Liver (tissue), 8 donors: ENCODE measurements at regions not wholly inside any gene's neighbourhood (a gene's known extent, or its start where the extent isn't known, plus 50 kb on each side); places are given as distances from the start of the nearest gene placed in this dataset.

Source experiments
- DNase-seq: peaks from one replicate; pipeline ENCODE4 v3.0.0-alpha.2; 2017; ENCODE audit warnings: low spot score
- H3K27ac ChIP-seq, 2 donors: one replicate each; pipeline ENCODE4 v1.7.0; 2013; ENCODE audit warnings: inconsistent platforms in 2 of 2, low read length in 2 of 2, control low read depth in 1 of 2, low read depth in 1 of 2, mild to moderate bottlenecking in 1 of 2
- H3K27me3 ChIP-seq, 4 donors: one replicate each; pipeline versions ENCODE4 v1.6.1 to v1.7.0; 2013; ENCODE audit warnings: low read length in 3 of 4, inconsistent platforms in 1 of 4, mild to moderate bottlenecking in 1 of 4, moderate library complexity in 1 of 4; ENCODE audit not compliant: control insufficient read depth in 4 of 4, insufficient read depth in 4 of 4
- H3K36me3 ChIP-seq, 4 donors: one replicate each; pipeline versions ENCODE4 v1.6.1 to v1.7.0; 2013; ENCODE audit warnings: low read length in 3 of 4, mild to moderate bottlenecking in 3 of 4, low read depth in 1 of 4, moderate library complexity in 1 of 4; ENCODE audit not compliant: control insufficient read depth in 4 of 4, insufficient read depth in 3 of 4
- H3K4me1 ChIP-seq, 4 donors: one replicate each; pipeline versions ENCODE4 v1.6.1 to v1.7.0; 2013; ENCODE audit warnings: low read length in 3 of 4, mild to moderate bottlenecking in 3 of 4, moderate library complexity in 1 of 4; ENCODE audit not compliant: control insufficient read depth in 4 of 4, insufficient read depth in 4 of 4
- H3K4me3 ChIP-seq, 3 donors: one replicate each; pipeline versions ENCODE4 v1.6.1 to v1.7.0; 2013; ENCODE audit warnings: low read length in 3 of 3, control low read depth in 1 of 3, low read depth in 1 of 3, mild to moderate bottlenecking in 1 of 3
- H3K9ac ChIP-seq, 2 donors: one replicate each; pipeline ENCODE4 v1.7.0; 2013; ENCODE audit warnings: low read length in 2 of 2, mild to moderate bottlenecking in 2 of 2, moderate library complexity in 2 of 2, control low read depth in 1 of 2, low read depth in 1 of 2
- H3K9me3 ChIP-seq, 4 donors: one replicate each; pipeline versions ENCODE4 v1.6.1 to v1.7.0; 2013; ENCODE audit warnings: low read length in 3 of 4; ENCODE audit not compliant: control insufficient read depth in 4 of 4
- EGR1 ChIP-seq, 2 donors: IDR thresholded peaks; 2 replicates each; pipeline ENCODE4 v1.6.1; 2016 to 2018; ENCODE audit warnings: antibody characterized with exemption in 2 of 2, low read depth in 2 of 2
- FOXA1 ChIP-seq: IDR thresholded peaks from 2 replicates; pipeline ENCODE4 v1.6.1; 2016; ENCODE audit warnings: antibody characterized with exemption
- FOXA2 ChIP-seq: IDR thresholded peaks from 2 replicates; pipeline ENCODE4 v1.6.1; 2016; ENCODE audit warnings: antibody characterized with exemption
- GABPA ChIP-seq, 2 donors: IDR thresholded peaks in 1 of 2; conservative IDR thresholded peaks in 1 of 2; 2 replicates each; pipeline ENCODE4 v1.6.1; 2016; ENCODE audit warnings: antibody characterized with exemption in 2 of 2, mild to moderate bottlenecking in 1 of 2, moderate library complexity in 1 of 2
- HNF4A ChIP-seq, 2 donors: conservative IDR thresholded peaks; 2 replicates each; pipeline ENCODE4 v1.6.1; 2016; ENCODE audit warnings: antibody characterized with exemption in 2 of 2, mild to moderate bottlenecking in 2 of 2
- HNF4G ChIP-seq: IDR thresholded peaks from 2 replicates; pipeline ENCODE4 v1.6.1; 2016; ENCODE audit warnings: antibody characterized with exemption
- JUND ChIP-seq, 2 donors: IDR thresholded peaks; 2 replicates each; pipeline ENCODE4 v1.6.1; 2016; ENCODE audit warnings: antibody characterized with exemption in 2 of 2
- NR2F2 ChIP-seq: IDR thresholded peaks from 2 replicates; pipeline ENCODE4 v1.6.1; 2016; ENCODE audit warnings: antibody characterized with exemption
- RAD21 ChIP-seq, 2 donors: IDR thresholded peaks; 2 replicates each; pipeline ENCODE4 v1.6.1; 2016; ENCODE audit warnings: antibody characterized with exemption in 2 of 2, mild to moderate bottlenecking in 2 of 2
- RXRA ChIP-seq, 2 donors: IDR thresholded peaks; 2 replicates each; pipeline ENCODE4 v1.6.1; 2017 to 2018; ENCODE audit warnings: antibody characterized with exemption in 2 of 2, mild to moderate bottlenecking in 1 of 2
- TAF1 ChIP-seq: conservative IDR thresholded peaks from 2 replicates; pipeline ENCODE4 v1.6.1; 2016; ENCODE audit warnings: antibody characterized with exemption, mild to moderate bottlenecking
- YY1 ChIP-seq: IDR thresholded peaks from 2 replicates; pipeline ENCODE4 v1.6.1; 2016; ENCODE audit warnings: antibody characterized with exemption, mild to moderate bottlenecking
- WGBS: extraction: QIAGEN DNeasy Blood & Tissue Kit; methylation state at CpG from one replicate; pipeline ENCODE4 v1.1.7; 2013; 5-methylcytosine and 5-hydroxymethylcytosine counted together
- TF ChIP-seq, protein P1 (sequence below): IDR thresholded peaks from 2 replicates; pipeline ENCODE4 v1.6.1; 2016; ENCODE audit warnings: antibody characterized with exemption, mild to moderate bottlenecking
- TF ChIP-seq, protein P2 (sequence below): IDR thresholded peaks from 2 replicates; pipeline ENCODE4 v1.6.1; 2016; ENCODE audit warnings: antibody characterized with exemption
- TF ChIP-seq, protein P3 (sequence below): fragments of 150-350 bp; IDR thresholded peaks from 2 replicates; pipeline ENCODE4 v1.5.1; 2017; ENCODE audit warnings: improper control_type of control experiment, low read depth, low read length; ENCODE audit not compliant: missing input control
- donor health status: healthy.
- donor health status: healthy.
- donor health status: healthy.
- donor health status: healthy.
- donor health status: healthy.

DNA sequence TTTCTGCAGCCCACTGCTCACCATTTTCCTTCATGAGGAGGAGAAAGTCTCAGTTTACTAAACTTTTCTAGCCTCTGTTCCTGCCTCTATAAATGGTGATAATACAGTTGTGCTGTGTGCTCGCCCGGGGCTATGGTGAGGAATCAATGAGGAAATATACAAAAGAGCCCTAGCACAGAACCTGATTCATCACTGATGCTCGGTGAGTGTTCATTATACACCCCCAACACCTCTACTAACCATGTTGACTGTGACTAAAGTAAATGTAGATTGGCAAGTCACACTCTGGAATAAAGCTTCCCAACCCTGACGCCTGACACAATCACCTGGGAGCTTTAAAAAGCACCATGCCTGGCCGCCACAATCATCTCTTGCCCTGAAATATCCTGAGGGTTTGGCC is 118.8 kb upstream of the CYP1B1 start:
- Histone ChIP-seq H3K27ac (no peak overlapping the region), H3K4me3 (no peak overlapping the region), H3K36me3 (no peaks in the 10 kb centered on the region), H3K4me1 (no peaks in the 10 kb centered on the region), H3K9ac (no peak overlapping the region), H3K27me3 (no peaks in the 10 kb centered on the region), H3K9me3 (no peaks in the 10 kb centered on the region)
- DNase-seq, result no peak
- 95% methylated on average over 5 of the region's 5 CpGs for WGBS
- TF ChIP-seq, protein P1, sequence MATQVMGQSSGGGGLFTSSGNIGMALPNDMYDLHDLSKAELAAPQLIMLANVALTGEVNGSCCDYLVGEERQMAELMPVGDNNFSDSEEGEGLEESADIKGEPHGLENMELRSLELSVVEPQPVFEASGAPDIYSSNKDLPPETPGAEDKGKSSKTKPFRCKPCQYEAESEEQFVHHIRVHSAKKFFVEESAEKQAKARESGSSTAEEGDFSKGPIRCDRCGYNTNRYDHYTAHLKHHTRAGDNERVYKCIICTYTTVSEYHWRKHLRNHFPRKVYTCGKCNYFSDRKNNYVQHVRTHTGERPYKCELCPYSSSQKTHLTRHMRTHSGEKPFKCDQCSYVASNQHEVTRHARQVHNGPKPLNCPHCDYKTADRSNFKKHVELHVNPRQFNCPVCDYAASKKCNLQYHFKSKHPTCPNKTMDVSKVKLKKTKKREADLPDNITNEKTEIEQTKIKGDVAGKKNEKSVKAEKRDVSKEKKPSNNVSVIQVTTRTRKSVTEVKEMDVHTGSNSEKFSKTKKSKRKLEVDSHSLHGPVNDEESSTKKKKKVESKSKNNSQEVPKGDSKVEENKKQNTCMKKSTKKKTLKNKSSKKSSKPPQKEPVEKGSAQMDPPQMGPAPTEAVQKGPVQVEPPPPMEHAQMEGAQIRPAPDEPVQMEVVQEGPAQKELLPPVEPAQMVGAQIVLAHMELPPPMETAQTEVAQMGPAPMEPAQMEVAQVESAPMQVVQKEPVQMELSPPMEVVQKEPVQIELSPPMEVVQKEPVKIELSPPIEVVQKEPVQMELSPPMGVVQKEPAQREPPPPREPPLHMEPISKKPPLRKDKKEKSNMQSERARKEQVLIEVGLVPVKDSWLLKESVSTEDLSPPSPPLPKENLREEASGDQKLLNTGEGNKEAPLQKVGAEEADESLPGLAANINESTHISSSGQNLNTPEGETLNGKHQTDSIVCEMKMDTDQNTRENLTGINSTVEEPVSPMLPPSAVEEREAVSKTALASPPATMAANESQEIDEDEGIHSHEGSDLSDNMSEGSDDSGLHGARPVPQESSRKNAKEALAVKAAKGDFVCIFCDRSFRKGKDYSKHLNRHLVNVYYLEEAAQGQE, result no peak
- TF ChIP-seq, protein P2, sequence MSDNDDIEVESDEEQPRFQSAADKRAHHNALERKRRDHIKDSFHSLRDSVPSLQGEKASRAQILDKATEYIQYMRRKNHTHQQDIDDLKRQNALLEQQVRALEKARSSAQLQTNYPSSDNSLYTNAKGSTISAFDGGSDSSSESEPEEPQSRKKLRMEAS, result no peak
- TF ChIP-seq FOXA2 (no peak), HNF4G (no peak), RAD21 (IDR thresholded peaks at IDR 0.05) (no peak), YY1 (no peak), NR2F2 (no peak), FOXA1 (no peak)
- TF ChIP-seq, protein P3, sequence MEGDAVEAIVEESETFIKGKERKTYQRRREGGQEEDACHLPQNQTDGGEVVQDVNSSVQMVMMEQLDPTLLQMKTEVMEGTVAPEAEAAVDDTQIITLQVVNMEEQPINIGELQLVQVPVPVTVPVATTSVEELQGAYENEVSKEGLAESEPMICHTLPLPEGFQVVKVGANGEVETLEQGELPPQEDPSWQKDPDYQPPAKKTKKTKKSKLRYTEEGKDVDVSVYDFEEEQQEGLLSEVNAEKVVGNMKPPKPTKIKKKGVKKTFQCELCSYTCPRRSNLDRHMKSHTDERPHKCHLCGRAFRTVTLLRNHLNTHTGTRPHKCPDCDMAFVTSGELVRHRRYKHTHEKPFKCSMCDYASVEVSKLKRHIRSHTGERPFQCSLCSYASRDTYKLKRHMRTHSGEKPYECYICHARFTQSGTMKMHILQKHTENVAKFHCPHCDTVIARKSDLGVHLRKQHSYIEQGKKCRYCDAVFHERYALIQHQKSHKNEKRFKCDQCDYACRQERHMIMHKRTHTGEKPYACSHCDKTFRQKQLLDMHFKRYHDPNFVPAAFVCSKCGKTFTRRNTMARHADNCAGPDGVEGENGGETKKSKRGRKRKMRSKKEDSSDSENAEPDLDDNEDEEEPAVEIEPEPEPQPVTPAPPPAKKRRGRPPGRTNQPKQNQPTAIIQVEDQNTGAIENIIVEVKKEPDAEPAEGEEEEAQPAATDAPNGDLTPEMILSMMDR, result no peak

DNA sequence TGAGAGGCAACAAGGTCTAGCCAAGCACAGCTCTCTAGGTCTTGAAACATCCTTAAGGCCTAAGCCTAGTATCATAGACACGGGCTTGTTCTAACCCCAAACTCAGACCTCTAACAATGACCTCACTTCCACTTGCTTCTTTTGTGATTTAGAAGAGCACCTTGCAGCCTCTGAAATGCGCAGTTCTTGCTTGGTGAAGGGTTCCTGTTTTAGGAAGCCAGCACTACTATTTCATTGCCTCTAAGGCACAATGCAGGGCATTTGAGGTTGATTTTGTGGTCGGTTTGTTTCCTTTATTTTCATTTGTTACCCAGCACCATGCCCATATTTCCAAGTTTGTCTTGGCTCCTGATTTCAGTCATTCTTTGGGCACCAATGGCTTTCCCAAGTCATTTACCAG is 117.0 kb upstream of the CYP1B1 start:
- peaks cover 0 to 3% (median 1%) of the 10 kb centered on the region in 4 donors for H3K4me1 ChIP-seq
- DNase-seq, result no peak
- H3K9ac ChIP-seq, result no peak overlapping the region
- H3K27ac ChIP-seq, result no peak overlapping the region
- H3K9me3 ChIP-seq, result no peaks in the 10 kb centered on the region
- TF ChIP-seq RAD21 (IDR thresholded peaks at IDR 0.05) (no peak), GABPA (IDR thresholded peaks at IDR 0.05 in 1 of 2, conservative IDR thresholded peaks at IDR 0.05 in 1 of 2) (no peak), TAF1 (no peak), HNF4A (conservative IDR thresholded peaks at IDR 0.05) (no peak), EGR1 (IDR thresholded peaks at IDR 0.05; ENCODE audit: low read depth in 2 of 2) (no peak), JUND (IDR thresholded peaks at IDR 0.05) (no peak), RXRA (IDR thresholded peaks at IDR 0.05) (no peak)
- TF ChIP-seq, protein P2, result no peak
- TF ChIP-seq, protein P1, result no peak
- 83% methylated on average over 3 of the region's 3 CpGs for WGBS
- H3K27me3 ChIP-seq, result no peaks in the 10 kb centered on the region
- no peak overlapping the region for H3K4me3 ChIP-seq
- no peaks in the 10 kb centered on the region for H3K36me3 ChIP-seq
